Vagina (tissue), 2 donors: ENCODE measurements at regions not wholly inside any gene's neighbourhood (a gene's known extent, or its start where the extent isn't known, plus 50 kb on each side); places are given as distances from the start of the nearest gene placed in this dataset.

Experiments
- POLR2AphosphoS5 ChIP-seq, 2 donors: sonication (generic); formaldehyde crosslinking; IDR thresholded peaks; one replicate each; pipeline ENCODE4 v1.9.0; 2017; ENCODE audit warnings: antibody characterized with exemption in 2 of 2, mild to moderate bottlenecking in 2 of 2, low read depth in 1 of 2; ENCODE audit not compliant: insufficient read depth in 1 of 2
- TF ChIP-seq, protein P1 (sequence below), 3 experiments: fragments of 450-650 bp in 2 of 3; fragments of 200-600 bp in 1 of 3; sonication (generic) in 1 of 3; IDR thresholded peaks; one replicate each; pipeline ENCODE4 v1.5.1; 2017 to 2019; ENCODE audit warnings: antibody characterized with exemption in 3 of 3, mild to moderate bottlenecking in 2 of 3, moderate library complexity in 2 of 3

DNA sequence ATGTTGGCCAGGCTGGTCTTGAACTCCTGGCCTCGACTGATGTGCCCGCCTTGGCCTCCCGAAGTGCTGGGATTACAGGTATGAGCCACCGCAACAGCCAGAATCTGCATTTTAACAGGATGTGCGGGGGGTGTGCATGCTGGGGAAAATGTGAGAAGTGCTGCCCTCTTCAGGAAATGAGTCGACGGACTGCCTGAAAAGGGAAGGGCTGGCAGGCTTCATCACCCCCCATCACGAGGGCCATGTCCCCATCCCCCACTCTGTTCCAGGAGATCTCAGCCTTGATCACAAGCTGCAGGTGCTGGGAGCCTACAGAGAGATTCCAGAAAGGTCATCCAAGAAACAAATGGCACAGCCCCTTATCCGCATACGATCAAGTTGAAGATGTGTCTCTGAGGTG lies 195.3 kb upstream of the RPL38 start:
- TF ChIP-seq POLR2AphosphoS5 (IDR thresholded peaks at IDR 0.05; ENCODE audit: insufficient read depth in 1 of 2, low read depth in 1 of 2) = no peak
- TF ChIP-seq, protein P1, sequence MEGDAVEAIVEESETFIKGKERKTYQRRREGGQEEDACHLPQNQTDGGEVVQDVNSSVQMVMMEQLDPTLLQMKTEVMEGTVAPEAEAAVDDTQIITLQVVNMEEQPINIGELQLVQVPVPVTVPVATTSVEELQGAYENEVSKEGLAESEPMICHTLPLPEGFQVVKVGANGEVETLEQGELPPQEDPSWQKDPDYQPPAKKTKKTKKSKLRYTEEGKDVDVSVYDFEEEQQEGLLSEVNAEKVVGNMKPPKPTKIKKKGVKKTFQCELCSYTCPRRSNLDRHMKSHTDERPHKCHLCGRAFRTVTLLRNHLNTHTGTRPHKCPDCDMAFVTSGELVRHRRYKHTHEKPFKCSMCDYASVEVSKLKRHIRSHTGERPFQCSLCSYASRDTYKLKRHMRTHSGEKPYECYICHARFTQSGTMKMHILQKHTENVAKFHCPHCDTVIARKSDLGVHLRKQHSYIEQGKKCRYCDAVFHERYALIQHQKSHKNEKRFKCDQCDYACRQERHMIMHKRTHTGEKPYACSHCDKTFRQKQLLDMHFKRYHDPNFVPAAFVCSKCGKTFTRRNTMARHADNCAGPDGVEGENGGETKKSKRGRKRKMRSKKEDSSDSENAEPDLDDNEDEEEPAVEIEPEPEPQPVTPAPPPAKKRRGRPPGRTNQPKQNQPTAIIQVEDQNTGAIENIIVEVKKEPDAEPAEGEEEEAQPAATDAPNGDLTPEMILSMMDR (IDR thresholded peaks at IDR 0.05) = no peak
